GM10266 (cell line): ENCODE measurements at regions not wholly inside any gene's neighbourhood (a gene's known extent, or its start where the extent isn't known, plus 50 kb on each side); places are given as distances from the start of the nearest gene placed in this dataset.

Experiments
- DNase-seq: peaks from one replicate; pipeline ENCODE4 v3.0.0; 2012; ENCODE audit errors: extremely low spot score
- TF ChIP-seq, protein P1 (sequence below): IDR thresholded peaks from 2 replicates; pipeline ENCODE4 v1.5.1; 2012; ENCODE audit warnings: mild to moderate bottlenecking, low read depth; ENCODE audit not compliant: control insufficient read depth, insufficient read depth; ENCODE audit errors: missing control alignments

DNA sequence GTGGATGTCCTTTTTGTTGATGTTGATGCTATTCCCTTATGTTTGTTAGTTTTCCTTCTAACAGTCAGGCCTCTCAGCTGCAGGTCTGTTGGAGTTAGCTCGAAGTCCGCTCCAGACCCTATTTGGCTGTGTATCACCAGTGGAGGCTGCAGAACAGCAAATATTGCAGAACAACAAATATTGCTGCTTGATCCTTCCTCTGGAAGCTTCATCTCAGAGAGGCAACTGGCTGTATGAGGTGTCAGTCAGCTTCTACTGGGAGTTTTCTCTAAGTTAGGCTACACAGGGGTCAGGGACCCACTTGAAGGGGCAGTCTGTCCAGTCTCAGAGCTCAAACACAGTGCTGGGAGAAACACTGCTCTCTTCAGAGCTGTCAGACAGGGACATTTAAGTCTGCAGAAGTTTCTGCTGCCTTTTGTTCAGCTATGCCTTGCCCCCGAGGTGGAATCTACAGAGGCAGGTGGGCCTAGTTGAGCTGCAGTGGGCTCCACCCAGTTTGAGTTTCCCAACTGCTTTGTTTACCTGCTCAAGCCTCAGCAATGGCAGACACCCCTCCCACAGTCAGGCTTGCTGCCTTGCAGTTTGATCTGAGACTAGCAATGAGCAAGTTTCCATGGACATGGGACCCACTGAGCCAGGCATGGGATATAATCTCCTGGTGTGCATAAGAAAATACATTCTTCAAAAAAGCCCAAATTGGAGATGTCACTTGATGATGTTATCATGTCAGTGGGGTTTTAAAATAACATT lies 99.5 kb downstream of the KDM5D start:
- DNase-seq: no peak
- TF ChIP-seq, protein P1, sequence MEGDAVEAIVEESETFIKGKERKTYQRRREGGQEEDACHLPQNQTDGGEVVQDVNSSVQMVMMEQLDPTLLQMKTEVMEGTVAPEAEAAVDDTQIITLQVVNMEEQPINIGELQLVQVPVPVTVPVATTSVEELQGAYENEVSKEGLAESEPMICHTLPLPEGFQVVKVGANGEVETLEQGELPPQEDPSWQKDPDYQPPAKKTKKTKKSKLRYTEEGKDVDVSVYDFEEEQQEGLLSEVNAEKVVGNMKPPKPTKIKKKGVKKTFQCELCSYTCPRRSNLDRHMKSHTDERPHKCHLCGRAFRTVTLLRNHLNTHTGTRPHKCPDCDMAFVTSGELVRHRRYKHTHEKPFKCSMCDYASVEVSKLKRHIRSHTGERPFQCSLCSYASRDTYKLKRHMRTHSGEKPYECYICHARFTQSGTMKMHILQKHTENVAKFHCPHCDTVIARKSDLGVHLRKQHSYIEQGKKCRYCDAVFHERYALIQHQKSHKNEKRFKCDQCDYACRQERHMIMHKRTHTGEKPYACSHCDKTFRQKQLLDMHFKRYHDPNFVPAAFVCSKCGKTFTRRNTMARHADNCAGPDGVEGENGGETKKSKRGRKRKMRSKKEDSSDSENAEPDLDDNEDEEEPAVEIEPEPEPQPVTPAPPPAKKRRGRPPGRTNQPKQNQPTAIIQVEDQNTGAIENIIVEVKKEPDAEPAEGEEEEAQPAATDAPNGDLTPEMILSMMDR: no peak

DNA sequence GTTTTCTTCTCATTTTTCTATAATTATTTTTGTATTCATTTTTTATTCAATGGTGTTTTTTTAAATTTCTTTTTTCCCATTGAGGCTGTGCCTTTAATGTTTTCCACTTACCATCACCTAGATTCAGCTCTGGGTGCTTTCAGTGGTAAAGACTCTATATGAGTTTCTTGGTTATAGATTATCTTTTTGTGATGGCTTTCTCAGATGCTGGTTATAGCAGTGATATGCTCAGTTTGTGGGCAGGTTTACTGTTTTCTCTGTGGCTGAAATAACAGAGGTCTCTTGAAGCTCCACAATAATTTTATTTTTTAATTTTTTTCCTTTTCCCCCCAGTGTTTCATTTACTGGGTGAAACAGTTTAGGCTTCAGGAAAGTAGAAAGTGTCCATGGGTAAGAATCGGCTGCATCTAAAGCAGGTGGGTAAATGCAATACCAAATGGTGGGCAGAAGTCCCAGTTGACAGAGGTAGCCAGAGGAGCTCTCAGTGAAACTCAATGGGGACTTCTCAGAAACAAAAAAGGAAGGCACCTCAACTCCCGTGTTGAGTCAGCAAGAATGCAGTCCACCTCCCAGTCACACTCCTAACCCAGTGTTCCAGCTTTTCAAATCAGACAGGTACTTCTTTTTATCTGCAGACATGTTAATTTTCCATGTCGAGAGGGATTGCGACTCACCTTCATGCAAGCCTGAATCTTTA lies 106.7 kb downstream of the KDM5D start:
- no peak for DNase-seq
- TF ChIP-seq, protein P1: no peak

DNA sequence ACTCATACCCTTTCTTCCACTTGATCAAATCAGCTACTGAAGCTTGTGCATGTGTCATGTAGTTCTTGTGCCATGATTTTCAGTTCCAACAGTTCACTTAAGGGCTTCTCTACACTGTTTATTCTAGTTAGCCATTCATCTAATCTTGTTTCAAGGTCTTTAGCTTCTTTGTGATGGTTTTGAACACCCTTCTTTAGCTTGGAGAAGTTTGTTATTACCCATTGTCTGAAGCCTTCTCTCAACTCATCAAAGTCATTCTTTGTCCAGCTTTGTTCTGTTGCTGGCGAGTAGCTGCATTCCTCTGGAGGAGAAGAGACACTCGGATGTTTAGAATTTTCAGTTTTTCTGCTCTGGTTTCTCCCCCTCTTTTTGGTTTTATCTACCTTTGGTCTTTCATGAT lies 115.6 kb downstream of the KDM5D start:
- TF ChIP-seq, protein P1: no peak
- DNase-seq: no peak

DNA sequence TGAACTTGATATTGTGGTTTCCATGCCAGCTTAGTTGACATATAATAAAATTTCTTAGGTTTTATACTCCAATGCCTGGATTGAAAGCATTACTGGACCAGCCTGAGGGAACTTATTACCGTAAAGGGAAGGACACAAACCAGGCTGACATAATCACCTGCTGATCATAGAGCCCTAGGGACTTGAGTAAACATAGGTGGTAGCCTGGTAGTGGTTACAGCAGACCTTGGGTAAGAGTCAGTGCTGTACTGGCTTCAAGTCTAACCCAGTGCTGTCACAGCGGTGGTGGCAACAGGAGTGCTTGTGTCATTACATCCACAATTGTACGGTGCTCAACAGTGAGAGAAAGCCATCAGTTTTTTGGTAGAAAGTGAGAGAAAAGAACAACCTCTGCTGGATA lies 122.1 kb downstream of the KDM5D start:
- no peak for DNase-seq
- TF ChIP-seq, protein P1: no peak

DNA sequence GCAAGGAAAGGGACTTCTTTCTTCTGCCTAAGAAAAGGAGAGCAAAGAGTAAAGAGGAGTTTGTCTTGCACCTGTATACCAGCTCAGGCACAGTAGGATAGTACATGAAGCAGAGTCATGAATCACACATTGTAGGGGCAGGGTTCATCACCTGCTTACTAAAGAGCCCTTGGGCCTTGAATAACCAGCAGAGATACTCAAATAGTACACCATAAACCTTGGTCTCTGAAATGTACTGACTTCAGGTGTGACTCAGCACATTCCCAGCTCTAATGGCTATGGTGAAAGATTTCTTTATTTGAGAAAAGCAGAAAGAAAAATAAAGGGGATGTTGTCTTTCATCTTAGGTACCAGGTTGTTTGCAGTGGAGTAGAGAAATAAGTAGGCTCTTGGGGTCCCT lies 122.8 kb downstream of the KDM5D start:
- TF ChIP-seq, protein P1: no peak
- no peak for DNase-seq

DNA sequence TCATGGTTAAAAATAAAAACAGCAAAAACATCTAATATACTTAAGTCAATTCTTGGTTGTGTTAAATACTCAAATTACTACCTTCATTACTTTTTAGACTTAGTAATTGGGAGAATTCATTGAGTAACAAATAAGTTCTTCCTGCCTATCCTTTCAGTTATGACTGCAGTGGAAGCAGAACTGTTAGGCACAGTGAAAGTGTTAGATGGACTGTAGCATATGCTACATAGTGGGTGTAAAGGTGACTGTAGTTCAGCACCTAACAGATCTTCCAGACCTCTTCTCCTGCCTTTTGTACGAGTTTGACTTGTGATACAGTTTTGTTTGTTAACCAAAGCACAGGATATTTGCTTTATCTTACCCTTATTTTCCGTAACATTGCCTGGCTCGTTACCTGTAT lies 143.4 kb downstream of the KDM5D start:
- no peak for DNase-seq
- TF ChIP-seq, protein P1: no peak

DNA sequence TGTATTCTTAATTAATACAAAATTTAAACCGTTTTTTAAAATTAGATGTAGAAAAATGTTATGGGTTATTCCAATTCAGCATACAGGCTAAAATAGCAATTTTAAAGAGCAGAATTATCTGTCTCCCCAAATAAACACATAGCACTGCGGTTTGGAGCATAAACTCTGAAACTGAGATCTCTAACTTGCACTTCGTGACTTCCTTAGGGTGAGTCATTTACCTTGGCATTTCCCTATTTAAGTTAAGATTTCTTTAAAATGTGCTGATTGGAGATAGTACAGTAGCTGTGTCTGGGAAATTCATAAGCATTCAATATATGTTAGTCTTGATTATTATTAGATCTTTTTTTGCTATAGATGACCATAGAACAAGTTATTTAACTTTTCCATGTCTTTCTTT lies 143.8 kb downstream of the KDM5D start:
- TF ChIP-seq, protein P1: no peak
- peak; percentile 1 for DNase-seq
